ENCODE measurements at regions not wholly inside any gene's neighbourhood (a gene's known extent, or its start where the extent isn't known, plus 50 kb on each side); places are given as distances from the start of the nearest gene placed in this dataset.
A peak's percentile ranks its signal among the peaks of the same experiment; 100 is the strongest.

DNA sequence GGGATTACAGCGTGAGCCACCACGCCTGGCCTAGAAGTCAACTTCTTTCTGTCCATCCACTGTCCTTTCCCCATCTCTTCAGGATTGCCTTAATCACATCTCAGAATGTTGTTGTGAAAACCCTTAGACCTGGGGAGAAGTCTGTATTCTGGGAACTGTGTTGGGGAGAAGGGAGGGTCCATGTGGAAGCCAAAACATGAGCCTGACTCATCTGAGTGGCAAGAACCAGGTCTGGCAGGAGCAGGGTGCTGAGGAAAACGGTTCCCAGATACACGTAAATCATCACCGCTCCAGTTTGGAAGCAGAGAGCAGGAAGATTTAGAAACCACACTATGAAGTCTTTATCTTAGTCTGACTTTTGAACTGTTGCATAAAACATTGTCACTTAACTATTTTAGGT is 245.6 kb upstream of the RGS6 start:
- H3K4me3 ChIP-seq (ENCODE audit: low read depth in 1 of 2, low read length in 1 of 2), result no peak overlapping the region
- TF ChIP-seq, protein P1, sequence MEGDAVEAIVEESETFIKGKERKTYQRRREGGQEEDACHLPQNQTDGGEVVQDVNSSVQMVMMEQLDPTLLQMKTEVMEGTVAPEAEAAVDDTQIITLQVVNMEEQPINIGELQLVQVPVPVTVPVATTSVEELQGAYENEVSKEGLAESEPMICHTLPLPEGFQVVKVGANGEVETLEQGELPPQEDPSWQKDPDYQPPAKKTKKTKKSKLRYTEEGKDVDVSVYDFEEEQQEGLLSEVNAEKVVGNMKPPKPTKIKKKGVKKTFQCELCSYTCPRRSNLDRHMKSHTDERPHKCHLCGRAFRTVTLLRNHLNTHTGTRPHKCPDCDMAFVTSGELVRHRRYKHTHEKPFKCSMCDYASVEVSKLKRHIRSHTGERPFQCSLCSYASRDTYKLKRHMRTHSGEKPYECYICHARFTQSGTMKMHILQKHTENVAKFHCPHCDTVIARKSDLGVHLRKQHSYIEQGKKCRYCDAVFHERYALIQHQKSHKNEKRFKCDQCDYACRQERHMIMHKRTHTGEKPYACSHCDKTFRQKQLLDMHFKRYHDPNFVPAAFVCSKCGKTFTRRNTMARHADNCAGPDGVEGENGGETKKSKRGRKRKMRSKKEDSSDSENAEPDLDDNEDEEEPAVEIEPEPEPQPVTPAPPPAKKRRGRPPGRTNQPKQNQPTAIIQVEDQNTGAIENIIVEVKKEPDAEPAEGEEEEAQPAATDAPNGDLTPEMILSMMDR (IDR thresholded peaks at IDR 0.05), result no peak

DNA sequence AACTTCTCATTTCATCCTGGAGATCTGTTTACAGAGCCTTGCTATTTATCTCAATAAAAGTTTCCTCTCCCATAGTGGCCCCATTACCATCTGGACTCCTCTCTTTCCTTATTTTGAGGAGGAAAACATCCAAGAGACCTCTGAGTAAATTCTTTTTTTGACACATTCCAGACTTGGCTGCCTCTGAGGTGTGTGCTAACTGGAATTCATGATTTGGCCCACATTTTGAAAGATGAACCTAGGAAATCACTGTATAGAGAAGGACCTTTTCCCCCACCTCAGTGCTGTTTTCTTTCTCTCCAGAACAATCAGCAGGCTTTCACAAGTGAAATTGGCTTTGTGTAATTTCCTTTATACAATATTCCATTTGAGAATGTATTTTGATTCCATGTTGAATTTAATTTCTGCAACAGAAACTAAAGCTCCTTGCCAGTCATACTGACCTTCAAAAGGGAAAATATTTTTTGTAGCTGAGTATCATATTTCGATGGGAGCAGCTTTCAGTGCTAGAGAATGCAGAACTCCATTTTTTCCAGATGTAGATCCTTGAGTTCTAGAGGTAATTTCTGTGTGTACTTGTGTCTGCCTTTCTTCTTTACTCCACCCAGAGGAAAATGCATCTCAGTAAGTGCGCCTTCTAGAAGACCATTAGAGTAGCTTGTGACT is 244.9 kb upstream of the RGS6 start:
- H3K36me3 ChIP-seq, result peaks cover 49% of the 10 kb centered on the region
- no peaks in the 10 kb centered on the region for H3K27me3 ChIP-seq
- H3K4me1 ChIP-seq (ENCODE audit: control insufficient read depth in 1 of 2, insufficient read depth in 1 of 2, low read depth in 1 of 2, low read length in 1 of 2), result peaks cover 0 to 11% of the 10 kb centered on the region in 2 experiments
- no peak overlapping the region for H3K27ac ChIP-seq
- H3K9me3 ChIP-seq, result no peaks in the 10 kb centered on the region
- TF ChIP-seq, protein P1 (IDR thresholded peaks at IDR 0.05), result no peak
- H3K4me3 ChIP-seq (ENCODE audit: low read depth in 1 of 2, low read length in 1 of 2), result no peak overlapping the region

More for the DNA sequence above, 245.6 kb upstream of the RGS6 start:
- H3K36me3 ChIP-seq, result peaks cover 49% of the 10 kb centered on the region
- H3K9me3 ChIP-seq, result no peaks in the 10 kb centered on the region
- H3K4me1 ChIP-seq (ENCODE audit: control insufficient read depth in 1 of 2, insufficient read depth in 1 of 2, low read depth in 1 of 2, low read length in 1 of 2), result peaks cover 0 to 9% of the 10 kb centered on the region in 2 experiments
- no peak overlapping the region for H3K27ac ChIP-seq
- no peaks in the 10 kb centered on the region for H3K27me3 ChIP-seq

DNA sequence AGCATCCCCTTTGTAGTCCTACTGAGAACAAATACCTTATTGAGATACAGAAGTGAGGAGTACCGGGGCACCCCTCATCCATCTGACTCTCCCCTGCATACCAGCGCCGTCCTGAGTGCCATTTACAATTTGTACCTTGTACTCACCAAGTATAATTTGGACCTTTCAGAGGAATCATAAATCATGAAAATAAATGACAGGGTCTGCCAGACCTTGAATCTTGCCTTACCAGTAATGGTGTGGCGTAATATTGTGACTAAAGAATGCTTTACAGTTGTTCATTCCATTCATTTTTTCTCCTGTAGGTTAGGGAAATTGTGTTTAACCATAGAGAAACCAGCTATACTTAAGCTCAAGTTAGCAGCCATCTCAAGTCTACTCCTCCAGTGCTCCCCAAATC is 243.7 kb upstream of the RGS6 start:
- Histone ChIP-seq H3K36me3 (peaks cover 49% of the 10 kb centered on the region), H3K9me3 (no peaks in the 10 kb centered on the region), H3K27ac (no peak overlapping the region), H3K4me3 (ENCODE audit: low read depth in 1 of 2, low read length in 1 of 2) (no peak overlapping the region), H3K27me3 (no peaks in the 10 kb centered on the region), H3K4me1 (ENCODE audit: control insufficient read depth in 1 of 2, insufficient read depth in 1 of 2, low read depth in 1 of 2, low read length in 1 of 2) (peaks cover 0 to 23% of the 10 kb centered on the region in 2 experiments)
- TF ChIP-seq, protein P1 (IDR thresholded peaks at IDR 0.05), result no peak

DNA sequence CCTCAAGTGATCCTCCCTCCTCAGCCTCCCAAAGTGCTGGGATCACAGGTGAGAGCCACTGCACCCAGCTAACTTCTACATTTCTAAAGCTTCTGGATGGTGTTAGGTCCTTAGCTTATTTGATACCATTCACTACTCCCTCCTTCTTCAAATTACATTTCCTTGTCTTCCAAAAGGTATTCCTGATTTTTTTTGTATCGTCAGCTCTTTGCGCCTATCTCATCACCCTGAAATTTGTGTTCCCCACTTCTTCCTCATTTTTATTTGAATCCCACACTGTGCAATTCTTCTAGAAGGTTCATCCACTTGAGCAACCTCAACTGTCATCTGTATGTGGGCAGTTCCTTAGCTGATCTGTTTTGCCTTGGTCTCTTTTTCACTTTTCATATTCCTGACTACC is 241.8 kb upstream of the RGS6 start:
- Histone ChIP-seq H3K27me3 (no peaks in the 10 kb centered on the region), H3K4me3 (ENCODE audit: low read depth in 1 of 2, low read length in 1 of 2) (no peak overlapping the region), H3K9me3 (no peaks in the 10 kb centered on the region), H3K36me3 (peaks cover 31% of the 10 kb centered on the region), H3K27ac (peak overlapping the region; percentile 41), H3K4me1 (ENCODE audit: control insufficient read depth in 1 of 2, insufficient read depth in 1 of 2, low read depth in 1 of 2, low read length in 1 of 2) (peaks cover 0 to 36% of the 10 kb centered on the region in 2 experiments)
- TF ChIP-seq, protein P1 (IDR thresholded peaks at IDR 0.05), result no peak

DNA sequence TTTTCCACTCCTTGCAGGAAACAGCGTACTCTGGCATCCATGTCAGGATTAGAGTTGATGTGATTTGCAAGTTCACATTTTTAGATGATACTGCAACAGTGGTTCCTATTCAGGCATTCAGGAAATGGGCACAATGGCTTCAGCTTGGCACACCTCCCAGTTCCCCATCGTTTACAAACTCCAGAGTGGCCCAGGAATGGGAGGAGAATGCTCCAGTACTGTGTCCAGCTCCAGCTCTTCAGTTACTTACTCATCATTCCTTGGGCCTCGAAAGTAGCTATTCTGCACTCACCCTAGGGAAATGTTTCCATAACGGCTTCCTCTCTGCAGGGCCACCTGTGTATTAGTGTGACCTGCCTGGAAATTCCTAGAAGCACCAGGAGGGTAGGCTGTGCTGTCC is 239.7 kb upstream of the RGS6 start:
- Histone ChIP-seq H3K4me1 (ENCODE audit: control insufficient read depth in 1 of 2, insufficient read depth in 1 of 2, low read depth in 1 of 2, low read length in 1 of 2) (peaks cover 0 to 36% of the 10 kb centered on the region in 2 experiments), H3K27ac (peak overlapping the region; percentile 74), H3K27me3 (no peaks in the 10 kb centered on the region), H3K36me3 (peaks cover 12% of the 10 kb centered on the region), H3K9me3 (no peaks in the 10 kb centered on the region), H3K4me3 (ENCODE audit: low read depth in 1 of 2, low read length in 1 of 2) (no peak overlapping the region)
- TF ChIP-seq, protein P1 (IDR thresholded peaks at IDR 0.05), result no peak
